HG03103 (cell line): ENCODE measurements at regions not wholly inside any gene's neighbourhood (a gene's known extent, or its start where the extent isn't known, plus 50 kb on each side); places are given as distances from the start of the nearest gene placed in this dataset.

Experiments
- ATAC-seq: cut with Tn5 transposase; IDR thresholded peaks from one replicate; pipeline ENCODE4 v1.9.1; 2021; ENCODE audit warnings: low read depth; ENCODE audit not compliant: unreplicated experiment

GRCh38 chr2:12223732-12224131 lies 477.3 kb downstream of the LPIN1 start:
- ATAC-seq: no peak

DNA sequence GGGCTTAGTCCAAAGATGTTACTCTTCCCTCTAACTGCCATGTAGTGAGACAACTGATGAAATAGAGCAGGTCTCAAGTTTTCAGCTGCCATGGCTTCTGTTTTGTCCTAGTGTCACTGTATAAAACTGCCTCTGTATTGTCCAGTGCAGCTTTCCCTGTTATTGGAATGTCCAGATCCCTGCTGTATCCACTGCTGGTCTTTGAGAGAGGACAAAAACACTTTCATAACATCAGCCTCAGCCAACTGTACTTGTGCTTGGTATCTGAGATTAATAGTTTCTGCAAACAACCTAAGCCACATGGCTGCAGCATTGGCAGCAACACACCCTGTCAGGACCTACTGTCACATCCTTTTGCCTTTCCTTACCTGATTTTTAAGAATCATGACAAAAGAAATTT lies 480.2 kb downstream of the LPIN1 start:
- ATAC-seq: no peak

- no peak for ATAC-seq
Measured at GRCh38 chr2:12227941-12228608, 481.6 kb downstream of the LPIN1 start.

GRCh38 chr2:12231288-12231687 lies 484.9 kb downstream of the LPIN1 start:
- no peak for ATAC-seq

- ATAC-seq: no peak
Measured at GRCh38 chr2:12232876-12233275, 483.9 kb upstream of the TRIB2 start.

DNA sequence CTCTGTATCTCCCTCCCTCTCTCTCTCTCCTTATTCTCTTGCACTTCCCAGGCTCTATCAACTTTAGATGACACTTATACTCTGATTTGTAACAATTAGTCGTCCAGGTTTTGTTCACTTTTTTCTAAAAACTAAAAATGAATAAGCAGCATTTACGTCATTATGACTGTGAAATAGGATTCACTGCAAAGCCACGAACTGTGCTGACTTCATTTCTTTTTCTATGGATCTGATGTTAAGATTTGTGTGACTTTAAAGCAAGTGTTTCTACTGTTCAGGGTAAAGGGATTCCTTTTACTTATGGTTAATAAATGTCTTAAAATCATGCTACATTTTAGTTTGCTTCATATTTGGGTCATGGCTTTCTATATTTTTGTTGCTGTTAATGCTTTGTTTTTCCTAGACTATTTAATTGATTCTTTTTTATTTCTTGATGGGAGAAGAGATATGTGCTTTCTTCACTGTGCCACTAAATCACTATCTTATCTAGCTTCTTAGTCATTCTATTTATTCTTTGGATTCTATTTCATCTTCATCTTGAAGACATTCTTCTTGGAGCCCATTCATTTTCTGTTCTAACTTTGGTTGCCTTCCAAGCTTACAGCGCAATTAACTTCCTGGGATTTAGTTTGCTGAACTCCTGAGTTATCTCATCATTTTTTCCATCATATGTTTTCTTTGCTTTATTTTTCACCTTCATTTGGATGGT lies 480.4 kb upstream of the TRIB2 start:
- ATAC-seq: no peak

- no peak for ATAC-seq
Measured at GRCh38 chr2:12240206-12240605, 476.5 kb upstream of the TRIB2 start.

- ATAC-seq: no peak
Measured at GRCh38 chr2:12243381-12243780, 473.4 kb upstream of the TRIB2 start.

DNA sequence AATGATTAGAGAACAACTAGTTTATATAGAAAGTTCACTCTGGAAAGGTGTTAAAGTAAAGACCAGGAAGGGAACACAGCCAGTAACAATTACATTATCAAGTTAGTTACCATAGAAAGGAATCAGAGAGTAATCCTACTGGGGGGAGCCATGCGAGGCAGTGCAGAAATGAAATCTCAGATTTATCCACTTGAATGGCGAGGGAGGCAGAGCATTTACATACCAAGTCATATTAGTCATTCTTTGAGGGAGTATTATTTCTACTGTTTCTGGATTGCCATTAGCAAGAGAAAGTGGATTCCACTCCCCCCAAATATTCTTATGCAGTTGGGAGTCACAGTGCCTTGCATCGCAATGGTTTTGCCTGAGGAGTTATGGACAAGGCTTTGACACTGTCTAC lies 472.7 kb upstream of the TRIB2 start:
- ATAC-seq: no peak

GRCh38 chr2:12251121-12251520 lies 465.6 kb upstream of the TRIB2 start:
- ATAC-seq: no peak

GRCh38 chr2:12251749-12252148 lies 465.0 kb upstream of the TRIB2 start:
- ATAC-seq: no peak

- no peak for ATAC-seq
Measured at GRCh38 chr2:12253167-12253778, 463.5 kb upstream of the TRIB2 start.

DNA sequence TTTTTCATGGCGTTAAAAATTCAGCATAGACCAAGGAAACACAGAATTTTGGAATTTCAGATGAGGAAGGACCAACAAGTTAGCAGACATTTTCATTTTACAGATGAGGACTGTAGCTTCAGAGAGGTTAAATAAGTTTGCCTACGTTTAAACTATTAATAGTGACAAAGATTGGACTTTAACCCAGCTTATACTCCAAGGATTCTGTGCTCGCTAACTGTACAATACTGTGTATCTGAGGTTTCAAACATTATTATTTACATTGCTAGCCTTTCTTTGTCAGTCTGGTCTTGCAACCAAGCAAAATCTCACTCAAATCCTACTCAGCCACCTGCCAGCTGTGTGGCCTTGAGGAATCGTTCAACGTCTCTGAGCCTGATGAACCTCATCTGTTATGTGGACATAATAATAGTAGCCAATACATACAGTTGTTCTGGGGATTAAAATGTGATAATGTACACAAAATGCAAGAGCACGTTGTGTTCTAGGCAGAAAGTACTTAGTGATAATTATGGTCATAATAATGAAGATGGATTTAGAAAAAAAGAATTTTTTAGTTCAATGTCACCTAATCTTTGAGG lies 462.4 kb upstream of the TRIB2 start:
- ATAC-seq: no peak

DNA sequence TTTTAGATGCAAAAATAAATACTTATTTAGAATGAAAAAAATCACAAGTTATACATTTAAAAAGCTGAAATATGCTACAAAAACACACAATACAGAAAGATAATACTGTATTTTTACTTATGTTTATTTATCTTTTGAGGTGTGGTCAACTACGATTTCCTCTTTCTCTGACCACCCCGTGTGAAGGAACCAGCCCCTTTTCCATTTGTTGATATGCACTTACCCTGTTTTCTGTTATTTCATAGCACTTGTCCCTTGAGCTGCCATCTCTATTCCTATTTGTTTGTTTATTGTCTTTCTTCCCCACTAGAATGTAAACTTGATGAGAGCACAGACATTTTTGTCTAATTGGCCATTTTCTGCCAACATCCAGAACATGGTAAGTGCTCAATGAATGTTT lies 460.5 kb upstream of the TRIB2 start:
- no peak for ATAC-seq

DNA sequence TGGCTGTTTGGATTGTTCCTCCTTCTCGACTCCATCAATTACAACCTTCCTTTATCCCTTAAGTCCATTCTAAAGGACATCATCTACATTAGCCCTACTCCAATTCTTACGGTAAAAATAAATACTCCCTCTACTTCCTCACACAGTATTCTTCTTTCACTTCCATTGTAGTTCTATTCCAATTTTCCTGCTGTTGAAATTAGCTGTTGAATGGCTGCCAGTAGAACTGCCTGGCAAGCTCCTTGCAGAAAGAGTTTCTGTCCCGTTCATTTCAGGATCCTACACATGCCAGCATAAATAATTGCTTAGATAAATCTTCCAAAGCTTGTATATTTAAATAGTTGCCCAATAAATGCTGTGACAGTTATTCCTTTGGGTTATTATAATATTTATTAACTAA lies 459.3 kb upstream of the TRIB2 start:
- ATAC-seq: no peak

DNA sequence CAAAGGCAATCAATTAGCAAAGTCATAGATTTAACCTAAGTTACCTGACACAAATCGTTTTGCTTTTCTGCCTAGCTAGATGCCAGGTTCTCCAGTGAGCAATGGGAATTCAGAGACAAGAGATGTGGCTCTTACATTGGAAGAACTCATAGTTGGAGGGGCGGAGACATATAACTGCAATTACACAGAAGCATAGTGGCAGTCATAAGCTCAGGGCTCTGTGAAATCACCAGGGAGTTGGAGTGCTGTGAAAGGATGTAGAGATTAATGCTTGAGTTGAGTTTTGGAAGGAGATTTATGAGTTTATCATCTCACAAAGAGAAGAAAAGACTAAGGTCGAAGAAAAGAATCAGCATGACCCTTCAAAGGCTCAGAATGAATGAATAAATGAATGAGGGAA lies 457.2 kb upstream of the TRIB2 start:
- no peak for ATAC-seq

- ATAC-seq: no peak
Measured at GRCh38 chr2:12261986-12262680, 454.6 kb upstream of the TRIB2 start.

DNA sequence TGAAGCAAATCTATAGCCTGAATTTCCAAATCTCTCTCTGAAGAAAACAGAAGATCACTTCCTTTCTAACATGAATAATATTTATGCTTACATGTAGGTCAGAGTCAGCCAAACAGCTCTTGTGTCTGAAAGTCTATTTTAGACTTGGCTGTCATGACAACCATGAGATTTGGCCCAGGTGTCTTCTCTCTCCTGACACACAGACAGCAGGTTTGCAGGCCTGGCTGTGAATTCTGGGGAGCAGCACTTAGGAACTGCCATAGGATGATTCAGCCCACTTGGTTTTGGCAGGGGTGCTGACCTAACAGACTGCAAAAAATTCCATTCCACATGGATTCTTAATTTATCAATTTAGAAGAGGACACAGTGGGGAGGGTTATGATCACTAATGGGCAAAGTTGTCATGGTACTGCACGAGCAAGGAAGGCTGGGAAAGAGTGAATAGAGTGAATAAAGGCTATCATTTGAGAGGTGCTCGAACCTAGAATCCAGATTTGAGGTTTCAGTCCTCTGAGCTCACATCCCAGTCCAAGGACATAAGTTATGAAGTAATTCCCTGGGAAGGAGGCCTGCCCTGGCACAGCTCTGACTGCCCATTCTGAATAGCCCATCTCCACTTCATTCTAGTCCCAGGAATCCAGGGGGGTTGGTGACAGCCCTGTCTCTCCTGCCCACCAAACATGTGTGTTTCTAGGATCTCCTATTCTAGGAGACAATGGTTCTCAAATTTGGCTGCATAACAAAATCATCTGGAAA lies 453.9 kb upstream of the TRIB2 start:
- no peak for ATAC-seq

DNA sequence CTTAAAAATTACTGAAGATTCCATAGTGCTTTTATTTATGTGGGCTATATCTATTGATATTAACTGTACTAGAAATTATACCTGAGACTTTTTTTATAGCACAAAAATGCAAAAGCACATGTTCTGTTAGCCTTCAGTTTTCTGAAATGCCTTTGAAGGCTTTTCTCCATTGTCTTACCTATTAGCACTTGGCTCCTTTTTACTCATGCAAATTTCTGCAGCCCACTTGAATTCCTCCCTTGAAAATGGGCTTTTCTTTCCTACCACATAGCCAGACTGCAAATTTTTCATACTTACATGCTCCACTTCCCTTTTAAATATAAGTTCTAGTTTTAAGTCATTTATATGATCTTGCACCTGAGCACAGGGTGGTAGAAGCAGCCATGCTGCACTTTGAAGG lies 453.0 kb upstream of the TRIB2 start:
- ATAC-seq: no peak

- no peak for ATAC-seq
Measured at GRCh38 chr2:12264146-12264545, 452.6 kb upstream of the TRIB2 start.
